ENCODE measurements at regions not wholly inside any gene's neighbourhood (a gene's known extent, or its start where the extent isn't known, plus 50 kb on each side); places are given as distances from the start of the nearest gene placed in this dataset.

- DNase-seq (ENCODE audit: low spot score in 2 of 2) (no peak), ATAC-seq (replicated peaks; ENCODE audit: extremely low read depth, poor library complexity, severe bottlenecking) (no peak)
These were observed 562.1 kb downstream of the NPHP4 start for GRCh38 chr1:5430136-5430535.

GRCh38 chr1:5428351-5428750, 563.9 kb downstream of the NPHP4 start:
- no peak overlapping the region for H3K4me3 Mint-ChIP-seq
- ATAC-seq (replicated peaks; ENCODE audit: extremely low read depth, poor library complexity, severe bottlenecking) (no peak), DNase-seq (ENCODE audit: low spot score in 2 of 2) (no peak)
- no peaks in the 10 kb centered on the region for H3K9me3 Mint-ChIP-seq
- H3K4me1 Mint-ChIP-seq, result peaks cover 16% of the 10 kb centered on the region
- peak overlapping the region; percentile 30 for H3K27ac Mint-ChIP-seq (ENCODE audit: low read depth)
- peaks cover 59% of the 10 kb centered on the region for H3K27me3 Mint-ChIP-seq
- H3K36me3 Mint-ChIP-seq (ENCODE audit: insufficient read depth), result peaks cover 1% of the 10 kb centered on the region

More at GRCh38 chr1:5430136-5430535, 562.1 kb downstream of the NPHP4 start:
- no peak overlapping the region for H3K27ac Mint-ChIP-seq (ENCODE audit: low read depth)
- H3K4me3 Mint-ChIP-seq, result no peak overlapping the region
- H3K9me3 Mint-ChIP-seq, result no peaks in the 10 kb centered on the region
- H3K36me3 Mint-ChIP-seq (ENCODE audit: insufficient read depth), result peaks cover 1% of the 10 kb centered on the region
- H3K27me3 Mint-ChIP-seq, result peaks cover 77% of the 10 kb centered on the region
- peaks cover 13% of the 10 kb centered on the region for H3K4me1 Mint-ChIP-seq

- Mint-ChIP-seq H3K4me1 (peaks cover 28% of the 10 kb centered on the region), H3K27me3 (peaks cover 47% of the 10 kb centered on the region), H3K4me3 (no peak overlapping the region), H3K9me3 (no peaks in the 10 kb centered on the region), H3K36me3 (ENCODE audit: insufficient read depth) (peaks cover 1% of the 10 kb centered on the region), H3K27ac (ENCODE audit: low read depth) (no peak overlapping the region)
- no peak for DNase-seq (ENCODE audit: low spot score in 2 of 2)
- no peak for ATAC-seq (replicated peaks; ENCODE audit: extremely low read depth, poor library complexity, severe bottlenecking)
These were observed 565.1 kb downstream of the NPHP4 start for GRCh38 chr1:5427026-5427613.

GRCh38 chr1:5424802-5425703, 567.2 kb downstream of the NPHP4 start:
- Mint-ChIP-seq H3K36me3 (ENCODE audit: insufficient read depth) (peaks cover 1% of the 10 kb centered on the region), H3K4me3 (no peak overlapping the region), H3K9me3 (no peaks in the 10 kb centered on the region), H3K4me1 (peaks cover 30% of the 10 kb centered on the region), H3K27me3 (peaks cover 26% of the 10 kb centered on the region), H3K27ac (ENCODE audit: low read depth) (no peak overlapping the region)
- ATAC-seq (replicated peaks; ENCODE audit: extremely low read depth, poor library complexity, severe bottlenecking) (no peak), DNase-seq (ENCODE audit: low spot score in 2 of 2) (no peak)

- peaks cover 20% of the 10 kb centered on the region for H3K4me1 Mint-ChIP-seq
- no peaks in the 10 kb centered on the region for H3K9me3 Mint-ChIP-seq
- H3K27me3 Mint-ChIP-seq, result peaks cover 17% of the 10 kb centered on the region
- ATAC-seq (replicated peaks; ENCODE audit: extremely low read depth, poor library complexity, severe bottlenecking), result peak; percentile 79
- peak overlapping the region; percentile 60 for H3K4me3 Mint-ChIP-seq
- H3K36me3 Mint-ChIP-seq (ENCODE audit: insufficient read depth), result peaks cover 1% of the 10 kb centered on the region
- peak in 1 of 2 donors; percentile 18 for DNase-seq (ENCODE audit: low spot score in 2 of 2)
- no peak overlapping the region for H3K27ac Mint-ChIP-seq (ENCODE audit: low read depth)
These were observed 569.1 kb downstream of the NPHP4 start for GRCh38 chr1:5423109-5423508.

- Mint-ChIP-seq H3K4me3 (no peak overlapping the region), H3K4me1 (peaks cover 24% of the 10 kb centered on the region)
- no peak for DNase-seq (ENCODE audit: low spot score in 2 of 2)
These were observed 572.7 kb downstream of the NPHP4 start for GRCh38 chr1:5419501-5419900.

GRCh38 chr1:5416518-5416917, 575.7 kb downstream of the NPHP4 start:
- Mint-ChIP-seq H3K27me3 (peaks cover 10% of the 10 kb centered on the region), H3K4me1 (peaks cover 14% of the 10 kb centered on the region), H3K9me3 (no peaks in the 10 kb centered on the region), H3K4me3 (no peak overlapping the region), H3K36me3 (ENCODE audit: insufficient read depth) (no peaks in the 10 kb centered on the region), H3K27ac (ENCODE audit: low read depth) (no peak overlapping the region)
- DNase-seq (ENCODE audit: low spot score in 2 of 2) (no peak), ATAC-seq (replicated peaks; ENCODE audit: extremely low read depth, poor library complexity, severe bottlenecking) (no peak)

More at GRCh38 chr1:5419501-5419900, 572.7 kb downstream of the NPHP4 start:
- Mint-ChIP-seq H3K9me3 (no peaks in the 10 kb centered on the region), H3K27ac (ENCODE audit: low read depth) (no peak overlapping the region), H3K36me3 (ENCODE audit: insufficient read depth) (no peaks in the 10 kb centered on the region), H3K27me3 (peaks cover 10% of the 10 kb centered on the region)
- ATAC-seq (replicated peaks; ENCODE audit: extremely low read depth, poor library complexity, severe bottlenecking), result no peak

- H3K4me3 Mint-ChIP-seq, result no peak overlapping the region
- no peak for DNase-seq (ENCODE audit: low spot score in 2 of 2)
- no peaks in the 10 kb centered on the region for H3K36me3 Mint-ChIP-seq (ENCODE audit: insufficient read depth)
- H3K27me3 Mint-ChIP-seq, result peaks cover 10% of the 10 kb centered on the region
- no peak for ATAC-seq (replicated peaks; ENCODE audit: extremely low read depth, poor library complexity, severe bottlenecking)
- H3K27ac Mint-ChIP-seq (ENCODE audit: low read depth), result no peak overlapping the region
- peaks cover 23% of the 10 kb centered on the region for H3K4me1 Mint-ChIP-seq
- H3K9me3 Mint-ChIP-seq, result no peaks in the 10 kb centered on the region
These were observed 576.6 kb downstream of the NPHP4 start for GRCh38 chr1:5415606-5416005.

GRCh38 chr1:5410652-5411051, 581.6 kb downstream of the NPHP4 start:
- H3K36me3 Mint-ChIP-seq (ENCODE audit: insufficient read depth), result no peaks in the 10 kb centered on the region
- no peak overlapping the region for H3K27ac Mint-ChIP-seq (ENCODE audit: low read depth)

GRCh38 chr1:5408401-5408800, 583.8 kb downstream of the NPHP4 start:
- Mint-ChIP-seq H3K4me1 (peaks cover 20% of the 10 kb centered on the region), H3K36me3 (ENCODE audit: insufficient read depth) (no peaks in the 10 kb centered on the region), H3K27ac (ENCODE audit: low read depth) (no peak overlapping the region), H3K9me3 (no peaks in the 10 kb centered on the region), H3K4me3 (no peak overlapping the region), H3K27me3 (no peaks in the 10 kb centered on the region)
- no peak for DNase-seq (ENCODE audit: low spot score in 2 of 2)
- no peak for ATAC-seq (replicated peaks; ENCODE audit: extremely low read depth, poor library complexity, severe bottlenecking)

More at GRCh38 chr1:5410652-5411051, 581.6 kb downstream of the NPHP4 start:
- peaks cover 20% of the 10 kb centered on the region for H3K4me1 Mint-ChIP-seq
- no peaks in the 10 kb centered on the region for H3K9me3 Mint-ChIP-seq
- DNase-seq (ENCODE audit: low spot score in 2 of 2) (no peak), ATAC-seq (replicated peaks; ENCODE audit: extremely low read depth, poor library complexity, severe bottlenecking) (no peak)
- H3K27me3 Mint-ChIP-seq, result no peaks in the 10 kb centered on the region
- no peak overlapping the region for H3K4me3 Mint-ChIP-seq

- H3K27me3 Mint-ChIP-seq, result no peaks in the 10 kb centered on the region
- H3K9me3 Mint-ChIP-seq, result no peaks in the 10 kb centered on the region
- no peak for ATAC-seq (replicated peaks; ENCODE audit: extremely low read depth, poor library complexity, severe bottlenecking)
- no peak overlapping the region for H3K27ac Mint-ChIP-seq (ENCODE audit: low read depth)
- H3K36me3 Mint-ChIP-seq (ENCODE audit: insufficient read depth), result peaks cover 2% of the 10 kb centered on the region
- H3K4me1 Mint-ChIP-seq, result no peaks in the 10 kb centered on the region
- no peak for DNase-seq (ENCODE audit: low spot score in 2 of 2)
- no peak overlapping the region for H3K4me3 Mint-ChIP-seq
These were observed 587.0 kb downstream of the NPHP4 start for GRCh38 chr1:5405263-5405662.

- Mint-ChIP-seq H3K4me1 (peaks cover 5% of the 10 kb centered on the region), H3K4me3 (no peak overlapping the region), H3K27me3 (no peaks in the 10 kb centered on the region), H3K27ac (ENCODE audit: low read depth) (no peak overlapping the region), H3K36me3 (ENCODE audit: insufficient read depth) (peaks cover 2% of the 10 kb centered on the region), H3K9me3 (no peaks in the 10 kb centered on the region)
- DNase-seq (ENCODE audit: low spot score in 2 of 2) (no peak), ATAC-seq (replicated peaks; ENCODE audit: extremely low read depth, poor library complexity, severe bottlenecking) (no peak)
These were observed 587.6 kb downstream of the NPHP4 start for GRCh38 chr1:5404412-5405203.
